Parathyroid adenoma (tissue), 2 donors: ENCODE measurements at regions not wholly inside any gene's neighbourhood (a gene's known extent, or its start where the extent isn't known, plus 50 kb on each side); places are given as distances from the start of the nearest gene placed in this dataset.

ENCODE experiments used
- H2AFZ ChIP-seq: fragments of 300-600 bp; sonication (generic); one replicate; pipeline ENCODE4 v1.7.0; 2017; ENCODE audit warnings: antibody characterized with exemption, mild to moderate bottlenecking
- H3K27ac ChIP-seq: fragments of 300-600 bp; sonication (generic); one replicate; pipeline ENCODE4 v1.7.0; 2017
- H3K27me3 ChIP-seq: fragments of 300-600 bp; sonication (generic); one replicate; pipeline ENCODE4 v1.7.0; 2017; ENCODE audit warnings: low read length; ENCODE audit not compliant: control insufficient read depth, insufficient read depth
- H3K36me3 ChIP-seq: fragments of 300-600 bp; sonication (generic); one replicate; pipeline ENCODE4 v1.7.0; 2017; ENCODE audit warnings: low read length; ENCODE audit not compliant: control insufficient read depth, insufficient read depth
- H3K4me1 ChIP-seq: fragments of 300-600 bp; sonication (generic); one replicate; pipeline ENCODE4 v1.7.0; 2017; ENCODE audit warnings: control low read depth
- H3K4me2 ChIP-seq: fragments of 300-600 bp; sonication (generic); one replicate; pipeline ENCODE4 v1.7.0; 2017; ENCODE audit warnings: low read length
- H3K4me3 ChIP-seq: fragments of 300-600 bp; sonication (generic); one replicate; pipeline ENCODE4 v1.7.0; 2017; ENCODE audit warnings: low read depth, low read length
- H3K79me2 ChIP-seq: fragments of 300-600 bp; sonication (generic); one replicate; pipeline ENCODE4 v1.7.0; 2017; ENCODE audit warnings: control low read depth
- H3K9ac ChIP-seq: fragments of 300-600 bp; sonication (generic); one replicate; pipeline ENCODE4 v1.7.0; 2017; ENCODE audit warnings: mild to moderate bottlenecking
- H3K9me3 ChIP-seq: fragments of 300-600 bp; sonication (generic); one replicate; pipeline ENCODE4 v1.7.0; 2017; ENCODE audit warnings: low read length; ENCODE audit not compliant: control insufficient read depth
- CTCF ChIP-seq: fragments of 300-600 bp; sonication (generic); IDR thresholded peaks from one replicate; pipeline ENCODE4 v1.7.0; 2017; ENCODE audit warnings: antibody characterized with exemption, mild to moderate bottlenecking
- donor health status: primary hyperparathyroidism.

DNA sequence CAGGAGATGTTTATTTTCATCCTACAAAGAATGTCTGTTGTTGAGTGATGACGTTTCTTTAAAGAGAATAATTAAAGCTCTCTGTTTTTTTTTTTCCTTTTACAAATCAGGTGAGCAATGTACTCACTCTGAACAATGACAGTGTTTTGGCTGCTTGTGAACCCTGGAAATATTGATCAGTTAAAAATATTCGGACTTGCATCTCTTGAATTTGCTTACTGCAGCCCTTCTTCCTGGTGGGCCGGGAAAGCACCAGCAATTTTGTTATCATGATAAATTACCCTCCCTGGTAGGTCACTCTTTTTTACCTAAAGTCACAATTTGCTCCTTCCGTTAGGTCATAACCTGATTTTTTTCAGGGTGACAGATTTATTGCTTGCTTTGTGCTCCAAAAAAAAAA, 72.3 kb upstream of the NR5A2 start:
- H2AFZ ChIP-seq = no peak overlapping the region
- no peaks in the 10 kb centered on the region for H3K9me3 ChIP-seq
- no peak overlapping the region for H3K4me2 ChIP-seq
- no peak for TF ChIP-seq CTCF
- H3K9ac ChIP-seq = no peak overlapping the region
- no peaks in the 10 kb centered on the region for H3K27me3 ChIP-seq
- H3K36me3 ChIP-seq = no peaks in the 10 kb centered on the region
- no peaks in the 10 kb centered on the region for H3K4me1 ChIP-seq
- H3K79me2 ChIP-seq = no peaks in the 10 kb centered on the region
- no peak overlapping the region for H3K4me3 ChIP-seq
- H3K27ac ChIP-seq = no peak overlapping the region

DNA sequence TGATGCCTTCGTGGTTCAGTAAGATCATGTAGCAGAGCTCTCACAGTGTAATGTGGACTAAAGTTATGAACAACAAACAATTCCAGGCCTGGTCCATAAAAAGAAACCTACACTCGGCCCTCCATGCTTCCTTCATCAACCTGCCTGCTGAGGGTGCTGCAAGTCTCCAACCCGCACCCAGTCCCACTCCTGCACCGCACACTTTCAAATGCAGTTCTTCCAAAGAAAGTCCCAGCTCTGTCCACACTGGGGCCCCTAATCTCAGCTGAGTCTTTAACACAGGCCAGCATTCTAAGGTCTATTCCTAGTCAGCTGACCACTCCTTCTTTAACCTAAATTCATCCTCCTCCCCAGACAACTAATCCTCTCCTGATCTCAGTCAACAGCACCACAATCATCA, 71.5 kb upstream of the NR5A2 start:
- Histone ChIP-seq H3K4me2 (no peak overlapping the region), H3K27ac (no peak overlapping the region), H3K4me3 (no peak overlapping the region), H2AFZ (no peak overlapping the region), H3K36me3 (no peaks in the 10 kb centered on the region), H3K79me2 (no peaks in the 10 kb centered on the region), H3K4me1 (no peaks in the 10 kb centered on the region), H3K9me3 (no peaks in the 10 kb centered on the region), H3K9ac (no peak overlapping the region), H3K27me3 (no peaks in the 10 kb centered on the region)
- TF ChIP-seq CTCF = no peak

DNA sequence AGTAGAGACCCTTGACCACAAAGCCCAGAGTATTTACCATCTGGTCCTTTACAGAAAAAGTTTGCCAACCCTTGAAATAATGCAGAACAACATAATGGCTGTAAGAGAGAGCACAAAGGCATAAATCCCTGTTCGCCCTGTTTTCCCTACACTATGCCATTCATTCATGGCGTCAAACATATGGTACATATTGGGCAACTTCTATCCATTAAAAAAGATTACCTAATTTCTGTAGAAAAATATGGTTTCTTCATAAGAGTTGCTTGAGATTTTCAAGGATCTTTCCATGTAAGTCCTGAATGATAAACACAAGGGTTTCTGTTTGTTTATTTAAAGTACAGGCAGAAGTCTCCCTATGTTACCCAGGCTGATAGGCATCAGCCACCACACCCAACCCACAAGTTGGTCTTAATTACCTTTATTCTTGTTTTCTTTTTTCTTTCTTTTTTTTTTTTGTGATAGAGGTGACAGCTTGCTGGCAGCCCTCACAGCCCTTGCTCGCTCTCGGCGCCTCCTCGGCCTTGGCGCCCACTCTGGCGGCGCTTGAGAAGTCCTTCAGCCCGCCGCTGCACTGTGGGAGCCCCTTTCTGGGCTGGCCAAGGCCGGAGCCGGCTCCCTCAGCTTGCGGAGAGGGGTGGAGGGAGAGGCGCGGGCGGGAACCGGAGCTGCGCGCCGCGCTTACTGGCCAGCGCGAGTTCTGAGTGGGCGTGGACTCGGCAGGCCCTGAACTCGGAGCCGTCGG, 68.3 kb upstream of the NR5A2 start:
- no peak for TF ChIP-seq CTCF
- no peak overlapping the region for H3K27ac ChIP-seq
- H3K36me3 ChIP-seq = no peaks in the 10 kb centered on the region
- no peaks in the 10 kb centered on the region for H3K9me3 ChIP-seq
- no peak overlapping the region for H2AFZ ChIP-seq
- H3K9ac ChIP-seq = no peak overlapping the region
- H3K79me2 ChIP-seq = no peaks in the 10 kb centered on the region
- no peaks in the 10 kb centered on the region for H3K4me1 ChIP-seq
- H3K27me3 ChIP-seq = no peaks in the 10 kb centered on the region
- H3K4me2 ChIP-seq = no peak overlapping the region
- H3K4me3 ChIP-seq = no peak overlapping the region

DNA sequence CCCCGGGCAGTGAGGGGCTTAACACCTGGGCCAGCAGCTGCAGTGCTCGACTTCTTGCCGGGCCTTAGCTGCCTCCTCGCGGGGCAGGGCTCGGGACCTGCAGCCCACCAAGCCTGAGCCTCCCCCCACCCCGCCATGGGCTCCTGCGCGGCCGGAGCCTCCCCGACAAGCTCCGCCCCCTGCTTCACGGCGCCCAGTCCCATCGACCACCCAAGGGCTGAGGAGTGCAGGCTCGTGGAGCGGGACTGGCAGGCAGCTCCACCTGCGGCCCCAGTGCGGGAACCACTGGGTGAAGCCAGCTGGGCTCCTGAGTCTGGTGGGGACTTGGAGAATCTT, 67.8 kb upstream of the NR5A2 start:
- Histone ChIP-seq H3K4me2 (no peak overlapping the region), H3K79me2 (no peaks in the 10 kb centered on the region), H3K27me3 (no peaks in the 10 kb centered on the region), H3K4me3 (no peak overlapping the region), H3K9ac (no peak overlapping the region), H3K36me3 (no peaks in the 10 kb centered on the region), H3K9me3 (no peaks in the 10 kb centered on the region), H3K4me1 (no peaks in the 10 kb centered on the region), H2AFZ (no peak overlapping the region), H3K27ac (no peak overlapping the region)
- TF ChIP-seq CTCF = no peak

- Histone ChIP-seq H2AFZ (no peak overlapping the region), H3K4me3 (no peak overlapping the region), H3K36me3 (no peaks in the 10 kb centered on the region), H3K27ac (no peak overlapping the region), H3K4me1 (no peaks in the 10 kb centered on the region), H3K9ac (no peak overlapping the region), H3K9me3 (no peaks in the 10 kb centered on the region), H3K4me2 (no peak overlapping the region), H3K27me3 (no peaks in the 10 kb centered on the region), H3K79me2 (no peaks in the 10 kb centered on the region)
- TF ChIP-seq CTCF = no peak
Observed at GRCh38 chr1:199970125-199970524, 57.4 kb upstream of the NR5A2 start.
